K562 (cell line): ENCODE measurements at regions not wholly inside any gene's neighbourhood (a gene's known extent, or its start where the extent isn't known, plus 50 kb on each side); places are given as distances from the start of the nearest gene placed in this dataset.

Experiments
- ETS2 ChIP-seq: IDR thresholded peaks from 2 replicates; pipeline ENCODE4 v1.6.1; 2016; ENCODE audit warnings: borderline replicate concordance, missing genetic modification characterization, mild to moderate bottlenecking, moderate library complexity, missing compliant biosample characterization; ENCODE audit not compliant: poor library complexity, severe bottlenecking
- GTF2B ChIP-seq: IDR thresholded peaks from 2 replicates; pipeline ENCODE4 v1.6.1; 2011; ENCODE audit not compliant: insufficient read length; ENCODE audit errors: extremely low read depth
- NR1H2 ChIP-seq: sonication (generic); formaldehyde crosslinking; IDR thresholded peaks from 2 replicates; pipeline ENCODE4 v1.4.0; 2020; ENCODE audit warnings: mild to moderate bottlenecking, missing genetic modification reagents
- ZNF354B ChIP-seq: fragments of 250-450 bp; sonication (Bioruptor Pico); IDR thresholded peaks from 2 replicates; pipeline ENCODE4 v1.4.0; 2020
- ZNF740 ChIP-seq, 3 experiments: fragments of 200-800 bp in 1 of 3; sonication (Bioruptor generic) in 1 of 3; sonication (generic) in 1 of 3; formaldehyde crosslinking in 1 of 3; IDR thresholded peaks; 2 replicates each; pipeline versions ENCODE4 v1.6.1 to v1.8.0; 2016 to 2022; ENCODE audit warnings: mild to moderate bottlenecking in 2 of 3, missing compliant biosample characterization in 2 of 3, missing genetic modification characterization in 2 of 3, missing genetic modification reagents in 1 of 3
- ZZZ3 ChIP-seq: fragments of 450-650 bp; IDR thresholded peaks from 2 replicates; pipeline ENCODE4 v1.6.1; 2016; ENCODE audit warnings: antibody characterized with exemption, mild to moderate bottlenecking, moderate library complexity
- TF ChIP-seq, protein P1 (sequence below): fragments of 250-450 bp; sonication (Bioruptor Pico); IDR thresholded peaks from 2 replicates; pipeline ENCODE4 v1.8.0; 2021; ENCODE audit warnings: mild to moderate bottlenecking, moderate library complexity
- TF ChIP-seq, protein P2 (sequence below): fragments of 250-450 bp; sonication (Bioruptor Pico); IDR thresholded peaks from 2 replicates; pipeline ENCODE4 v1.6.1; 2021; ENCODE audit warnings: mild to moderate bottlenecking
- TF ChIP-seq, protein P3 (sequence below): fragments of 450-650 bp; IDR thresholded peaks from 2 replicates; pipeline ENCODE4 v1.7.1; 2018; ENCODE audit warnings: mild to moderate bottlenecking, low read depth; ENCODE audit not compliant: partially characterized antibody

DNA sequence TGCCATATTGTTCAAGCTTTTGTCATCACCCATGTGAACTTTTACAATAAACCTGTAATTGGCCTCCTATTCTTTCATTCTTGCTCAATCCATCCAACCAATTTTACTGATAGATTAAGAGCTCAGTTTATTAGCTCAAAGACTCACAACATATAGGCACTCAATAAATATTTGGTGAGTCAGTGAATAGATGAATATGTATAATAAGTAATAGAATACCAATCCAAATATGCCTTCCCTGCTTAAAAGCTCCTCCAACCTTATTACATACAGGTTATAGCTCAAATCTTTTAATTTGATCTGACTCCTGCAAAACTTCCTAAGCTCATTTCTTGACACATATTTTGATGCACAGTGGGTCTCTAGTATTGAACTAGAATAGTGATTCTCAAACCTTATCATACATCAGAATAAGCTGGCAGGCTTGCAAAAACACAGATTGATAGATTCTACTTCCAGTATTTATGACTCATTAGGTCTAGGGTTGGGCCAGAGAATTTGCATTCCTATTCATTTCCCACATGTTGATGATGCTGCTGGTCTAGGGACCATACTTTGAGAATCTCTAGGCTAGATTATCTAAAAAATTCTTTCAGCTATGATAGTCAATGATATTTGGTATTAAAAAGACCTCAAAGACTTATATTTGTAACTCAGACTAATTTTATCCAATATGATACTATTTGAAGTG lies 114.4 kb downstream of the PCTP start (continued):
- TF ChIP-seq, protein P1, sequence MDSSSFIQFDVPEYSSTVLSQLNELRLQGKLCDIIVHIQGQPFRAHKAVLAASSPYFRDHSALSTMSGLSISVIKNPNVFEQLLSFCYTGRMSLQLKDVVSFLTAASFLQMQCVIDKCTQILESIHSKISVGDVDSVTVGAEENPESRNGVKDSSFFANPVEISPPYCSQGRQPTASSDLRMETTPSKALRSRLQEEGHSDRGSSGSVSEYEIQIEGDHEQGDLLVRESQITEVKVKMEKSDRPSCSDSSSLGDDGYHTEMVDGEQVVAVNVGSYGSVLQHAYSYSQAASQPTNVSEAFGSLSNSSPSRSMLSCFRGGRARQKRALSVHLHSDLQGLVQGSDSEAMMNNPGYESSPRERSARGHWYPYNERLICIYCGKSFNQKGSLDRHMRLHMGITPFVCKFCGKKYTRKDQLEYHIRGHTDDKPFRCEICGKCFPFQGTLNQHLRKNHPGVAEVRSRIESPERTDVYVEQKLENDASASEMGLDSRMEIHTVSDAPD (CRISPR knock-in tag), result no peak
- TF ChIP-seq ZZZ3 (no peak), ETS2 (no peak), NR1H2 (CRISPR knock-in tag) (no peak), ZNF740 (CRISPR knock-in tag; IDR thresholded peaks at IDR 0.05) (no peak), ZNF740 (tag; IDR thresholded peaks at IDR 0.05) (no peak), GTF2B (no peak), ZNF354B (no peak)
- TF ChIP-seq, protein P2, sequence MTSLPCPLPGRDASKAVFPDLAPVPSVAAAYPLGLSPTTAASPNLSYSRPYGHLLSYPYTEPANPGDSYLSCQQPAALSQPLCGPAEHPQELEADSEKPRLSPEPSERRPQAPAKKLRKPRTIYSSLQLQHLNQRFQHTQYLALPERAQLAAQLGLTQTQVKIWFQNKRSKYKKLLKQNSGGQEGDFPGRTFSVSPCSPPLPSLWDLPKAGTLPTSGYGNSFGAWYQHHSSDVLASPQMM (CRISPR knock-in tag), result no peak
- TF ChIP-seq, protein P3, sequence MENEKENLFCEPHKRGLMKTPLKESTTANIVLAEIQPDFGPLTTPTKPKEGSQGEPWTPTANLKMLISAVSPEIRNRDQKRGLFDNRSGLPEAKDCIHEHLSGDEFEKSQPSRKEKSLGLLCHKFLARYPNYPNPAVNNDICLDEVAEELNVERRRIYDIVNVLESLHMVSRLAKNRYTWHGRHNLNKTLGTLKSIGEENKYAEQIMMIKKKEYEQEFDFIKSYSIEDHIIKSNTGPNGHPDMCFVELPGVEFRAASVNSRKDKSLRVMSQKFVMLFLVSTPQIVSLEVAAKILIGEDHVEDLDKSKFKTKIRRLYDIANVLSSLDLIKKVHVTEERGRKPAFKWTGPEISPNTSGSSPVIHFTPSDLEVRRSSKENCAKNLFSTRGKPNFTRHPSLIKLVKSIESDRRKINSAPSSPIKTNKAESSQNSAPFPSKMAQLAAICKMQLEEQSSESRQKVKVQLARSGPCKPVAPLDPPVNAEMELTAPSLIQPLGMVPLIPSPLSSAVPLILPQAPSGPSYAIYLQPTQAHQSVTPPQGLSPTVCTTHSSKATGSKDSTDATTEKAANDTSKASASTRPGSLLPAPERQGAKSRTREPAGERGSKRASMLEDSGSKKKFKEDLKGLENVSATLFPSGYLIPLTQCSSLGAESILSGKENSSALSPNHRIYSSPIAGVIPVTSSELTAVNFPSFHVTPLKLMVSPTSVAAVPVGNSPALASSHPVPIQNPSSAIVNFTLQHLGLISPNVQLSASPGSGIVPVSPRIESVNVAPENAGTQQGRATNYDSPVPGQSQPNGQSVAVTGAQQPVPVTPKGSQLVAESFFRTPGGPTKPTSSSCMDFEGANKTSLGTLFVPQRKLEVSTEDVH, result no peak
